Heart right ventricle (tissue), 16 donors: ENCODE measurements at regions not wholly inside any gene's neighbourhood (a gene's known extent, or its start where the extent isn't known, plus 50 kb on each side); places are given as distances from the start of the nearest gene placed in this dataset.

Experiments
- ATAC-seq, 8 donors: fragments of 200-7000 bp; cut with Tn5 transposase; one replicate each; pipeline ENCODE4 v1.9.1; 2020; ENCODE audit warnings: mild to moderate bottlenecking in 8 of 8, moderate library complexity in 8 of 8, moderate number of reproducible peaks in 1 of 8
- DNase-seq, 2 donors: peaks; one replicate each; pipeline ENCODE4 v3.0.0-alpha.2; 2020
- H3K27ac ChIP-seq, 10 donors: fragments of 200-600 bp; sonication (generic) in 2 of 10; one replicate each; pipeline versions ENCODE4 v1.5.0 to v1.8.0; 2020 to 2022; ENCODE audit warnings: mild to moderate bottlenecking in 3 of 10
- H3K27me3 ChIP-seq, 7 donors: fragments of 200-600 bp; one replicate each; pipeline ENCODE4 v1.8.0; 2021 to 2022; ENCODE audit warnings: mild to moderate bottlenecking in 2 of 7
- H3K36me3 ChIP-seq, 9 donors: fragments of 200-600 bp; sonication (generic) in 1 of 9; one replicate each; pipeline versions ENCODE4 v1.5.0 to v1.8.0; 2020 to 2022; ENCODE audit warnings: mild to moderate bottlenecking in 2 of 9
- H3K4me1 ChIP-seq, 9 donors: fragments of 200-600 bp; sonication (generic) in 1 of 9; one replicate each; pipeline versions ENCODE4 v1.5.0 to v1.8.0; 2020 to 2022; ENCODE audit warnings: mild to moderate bottlenecking in 4 of 9
- H3K4me3 ChIP-seq, 10 donors: fragments of 200-600 bp; sonication (generic) in 2 of 10; one replicate each; pipeline versions ENCODE4 v1.5.0 to v1.8.0; 2020 to 2022; ENCODE audit warnings: mild to moderate bottlenecking in 7 of 10, moderate library complexity in 2 of 10
- H3K9me3 ChIP-seq, 11 donors: fragments of 200-600 bp in 10 of 11; sonication (generic) in 2 of 11; one replicate each; pipeline versions ENCODE4 v1.5.0 to v1.8.0; 2013 to 2022; ENCODE audit warnings: mild to moderate bottlenecking in 2 of 11, control low read depth in 1 of 11, moderate library complexity in 1 of 11
- WGBS, 2 donors: extraction: QIAGEN DNeasy Blood & Tissue Kit; methylation state at CpG; one replicate each; pipeline ENCODE4 v1.1.7; 2013; ENCODE audit warnings: inconsistent platforms in 1 of 2; 5-methylcytosine and 5-hydroxymethylcytosine counted together
- intact Hi-C, 10 donors: fragments of 100-400 bp; cut with DNase I; formaldehyde crosslinking; loops; one replicate each; pipeline versions ENCODE4 v1.11.1 to v1.14.2; 2022
- TF ChIP-seq, protein P1 (sequence below), 9 donors: fragments of 200-600 bp; sonication (generic) in 2 of 9; IDR thresholded peaks; one replicate each; pipeline versions ENCODE4 v1.5.0 to v1.8.0; 2021 to 2022; ENCODE audit warnings: antibody characterized with exemption in 9 of 9, mild to moderate bottlenecking in 5 of 9, moderate library complexity in 1 of 9
- donor health status: Arrhythmogenic right ventricular cardiomyopathy.
- donor health status: ischemic (EF 13 %, LVEDD 7.1; RV severe dilation, severe dysfunction).
- donor health status: healthy with polysubstance abuse.
- donor health status: DM: no; HTN: yes; CAD: no.
- donor health status: DM: no; HTN: no; CAD: no.
- donor health status: ischemic (EF 25% LVEDD 6.9; RV normal size, moderate dysfunction).
- donor health status: ischemic (EF 25% LVEDD 5.7; RV mildly dilated, moderate dysfunction).
- donor health status: healthy.
- donor health status: DM: yes; HTN: yes; CAD: no.
- donor health status: Ischemic cardiomyopathy.
- donor health status: ischemic (EF 35%, LVEDD 5.7; RV mildly dilated, moderate dysfunction).
- donor health status: nonischemic (EF 11% LVEDD 7.7; RV severe dilation, severe dysfunction).
- donor health status: DM: yes; HTN: yes; CAD: no.
- donor health status: PGD.
- donor health status: ischemic (EF 29% LVEDD 5.4; RV normal size, mild dysfunction).
- donor health status: nonischemic (EF 23%, LVEDD 6.1; RV moderate dilation, normal function).

DNA sequence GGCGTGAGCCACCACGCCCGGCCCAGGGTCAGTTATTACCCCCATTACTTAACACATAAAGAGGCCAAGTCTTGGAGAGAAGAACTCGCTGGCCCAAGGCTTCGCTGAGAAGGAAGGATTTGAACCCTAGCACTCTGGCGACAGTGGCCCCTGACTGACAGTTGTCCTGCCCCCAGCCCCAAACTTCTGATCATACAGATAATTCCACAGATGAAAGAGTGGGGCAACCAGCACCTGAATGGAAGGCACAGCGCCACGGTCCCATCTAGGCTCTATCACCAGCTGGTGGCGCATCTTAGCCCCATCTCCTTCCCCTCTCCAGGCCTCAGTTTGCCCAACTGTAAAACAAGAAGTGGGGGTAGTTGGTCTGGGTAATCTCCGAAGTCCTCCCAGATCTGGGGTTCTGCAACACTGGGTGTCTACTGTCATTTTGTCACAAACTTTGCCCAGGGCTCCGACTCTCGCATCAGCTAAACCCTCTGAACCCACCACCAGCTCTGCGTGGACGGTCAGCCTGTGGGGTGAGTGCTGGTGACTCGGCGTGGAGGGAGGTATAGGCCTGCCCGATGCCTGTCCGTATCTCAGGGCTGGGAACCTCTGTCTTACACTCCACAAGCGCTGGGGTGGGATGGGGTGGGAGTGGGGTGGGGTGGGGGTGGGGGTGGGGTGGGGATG lies 209.3 kb downstream of the C9orf50 start:
- Histone ChIP-seq H3K36me3 (no peaks in the 10 kb centered on the region), H3K4me3 (no peak overlapping the region), H3K4me1 (peaks cover 21 to 59% (median 35%) of the 10 kb centered on the region in 9 donors), H3K9me3 (no peaks in the 10 kb centered on the region), H3K27me3 (no peaks in the 10 kb centered on the region), H3K27ac (peak overlapping the region in 9 of 10 donors; percentile 30 to 100 (median 77))
- TF ChIP-seq, protein P1, sequence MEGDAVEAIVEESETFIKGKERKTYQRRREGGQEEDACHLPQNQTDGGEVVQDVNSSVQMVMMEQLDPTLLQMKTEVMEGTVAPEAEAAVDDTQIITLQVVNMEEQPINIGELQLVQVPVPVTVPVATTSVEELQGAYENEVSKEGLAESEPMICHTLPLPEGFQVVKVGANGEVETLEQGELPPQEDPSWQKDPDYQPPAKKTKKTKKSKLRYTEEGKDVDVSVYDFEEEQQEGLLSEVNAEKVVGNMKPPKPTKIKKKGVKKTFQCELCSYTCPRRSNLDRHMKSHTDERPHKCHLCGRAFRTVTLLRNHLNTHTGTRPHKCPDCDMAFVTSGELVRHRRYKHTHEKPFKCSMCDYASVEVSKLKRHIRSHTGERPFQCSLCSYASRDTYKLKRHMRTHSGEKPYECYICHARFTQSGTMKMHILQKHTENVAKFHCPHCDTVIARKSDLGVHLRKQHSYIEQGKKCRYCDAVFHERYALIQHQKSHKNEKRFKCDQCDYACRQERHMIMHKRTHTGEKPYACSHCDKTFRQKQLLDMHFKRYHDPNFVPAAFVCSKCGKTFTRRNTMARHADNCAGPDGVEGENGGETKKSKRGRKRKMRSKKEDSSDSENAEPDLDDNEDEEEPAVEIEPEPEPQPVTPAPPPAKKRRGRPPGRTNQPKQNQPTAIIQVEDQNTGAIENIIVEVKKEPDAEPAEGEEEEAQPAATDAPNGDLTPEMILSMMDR (IDR thresholded peaks at IDR 0.05) = no peak
- 93 to 96% methylated on average over 19 of the region's 19 CpGs for WGBS, 2 donors
- no peak for ATAC-seq
- intact Hi-C loops = loop anchor here in 8 of 10 donors (2.0 to 10.0 kb wide), 11 partner anchors 63 to 274 kb away; partner anchors contain the start of gene IER5L (in 2 of the 8)
- no peak for DNase-seq

DNA sequence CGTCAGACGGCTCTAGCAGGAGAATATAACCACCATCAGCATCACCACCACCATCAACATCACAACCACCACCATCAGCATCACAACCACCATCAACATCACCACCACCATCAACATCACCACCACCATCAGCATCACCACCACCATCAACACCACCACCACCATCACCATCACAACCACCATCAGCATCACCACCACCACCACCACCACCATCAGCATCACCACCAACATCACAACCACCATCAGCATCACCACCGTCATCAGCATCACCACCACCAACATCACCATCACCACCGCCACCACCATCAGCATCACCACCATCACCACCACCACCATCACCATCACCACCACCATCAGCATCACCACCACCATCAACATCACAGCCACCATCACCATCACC lies 210.7 kb downstream of the C9orf50 start:
- intact Hi-C loops = loop anchor here in 7 of 10 donors (5.0 to 10.0 kb wide), 9 partner anchors 65 to 273 kb away; partner anchors contain the start of gene IER5L (in 2 of the 7)

DNA sequence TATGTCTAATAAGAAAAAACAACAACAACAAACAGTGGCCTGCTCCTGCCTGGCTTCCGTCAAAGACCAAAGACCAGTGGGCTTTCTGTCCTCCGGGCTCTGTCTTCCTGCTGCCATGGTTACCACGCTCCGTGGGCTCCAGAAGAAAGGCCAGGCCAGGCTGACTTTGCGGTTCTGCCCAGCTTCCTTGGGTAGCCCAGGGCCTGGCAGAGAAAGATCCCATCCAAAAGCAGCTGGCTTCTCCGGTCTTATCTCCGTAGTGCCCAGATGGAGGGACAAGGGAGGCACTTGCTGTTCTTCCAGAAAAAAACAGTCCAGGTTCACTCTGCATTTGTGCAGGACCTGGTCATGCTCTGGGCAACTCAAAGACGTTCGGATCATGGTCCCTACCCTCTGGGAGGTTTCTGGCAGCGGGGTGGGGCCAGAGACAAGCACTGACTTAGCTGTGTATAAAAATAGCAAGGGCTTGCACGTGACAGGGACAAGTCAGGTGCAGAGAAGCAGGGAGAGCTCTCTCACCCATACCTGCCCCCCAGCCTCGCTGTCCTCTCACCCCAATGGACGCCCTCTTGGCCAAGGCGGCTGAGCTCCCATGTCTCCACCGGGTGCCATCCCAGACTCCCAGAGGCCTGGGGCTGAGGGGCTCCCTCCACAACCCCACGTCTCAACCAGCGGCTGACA lies 212.2 kb downstream of the C9orf50 start:
- H3K27ac ChIP-seq = peak overlapping the region in 9 of 10 donors; percentile 53 to 84 (median 74)
- ATAC-seq = peak in 7 of 8 donors; percentile 32 to 64 (median 48)
- H3K4me1 ChIP-seq = peaks cover 8 to 32% (median 13%) of the 10 kb centered on the region in 9 donors
- H3K36me3 ChIP-seq = no peaks in the 10 kb centered on the region
- peak overlapping the region in 2 of 10 donors; percentile 17 to 22 for H3K4me3 ChIP-seq
- TF ChIP-seq, protein P1 (IDR thresholded peaks at IDR 0.05) = peak in 1 of 9 donors; percentile 15
- 51 to 62% methylated on average over 17 of the region's 17 CpGs for WGBS, 2 donors
- no peaks in the 10 kb centered on the region for H3K27me3 ChIP-seq
- intact Hi-C loops = loop anchor here in 3 of 10 donors (5.0 to 10.0 kb wide), 2 partner anchors 86 to 206 kb away; no protein-coding TSS in a partner anchor
- DNase-seq = peak; percentile 50 to 71
- H3K9me3 ChIP-seq = no peaks in the 10 kb centered on the region

More for the DNA sequence above, 210.7 kb downstream of the C9orf50 start:
- no peak overlapping the region for H3K4me3 ChIP-seq
- TF ChIP-seq, protein P1 (IDR thresholded peaks at IDR 0.05) = no peak
- 86 to 91% methylated on average over 4 of the region's 4 CpGs for WGBS, 2 donors
- H3K9me3 ChIP-seq = no peaks in the 10 kb centered on the region
- no peak for DNase-seq
- no peaks in the 10 kb centered on the region for H3K27me3 ChIP-seq
- H3K4me1 ChIP-seq = peaks cover 21 to 47% (median 25%) of the 10 kb centered on the region in 9 donors
- H3K27ac ChIP-seq = no peak overlapping the region
- H3K36me3 ChIP-seq = no peaks in the 10 kb centered on the region
- ATAC-seq = no peak

DNA sequence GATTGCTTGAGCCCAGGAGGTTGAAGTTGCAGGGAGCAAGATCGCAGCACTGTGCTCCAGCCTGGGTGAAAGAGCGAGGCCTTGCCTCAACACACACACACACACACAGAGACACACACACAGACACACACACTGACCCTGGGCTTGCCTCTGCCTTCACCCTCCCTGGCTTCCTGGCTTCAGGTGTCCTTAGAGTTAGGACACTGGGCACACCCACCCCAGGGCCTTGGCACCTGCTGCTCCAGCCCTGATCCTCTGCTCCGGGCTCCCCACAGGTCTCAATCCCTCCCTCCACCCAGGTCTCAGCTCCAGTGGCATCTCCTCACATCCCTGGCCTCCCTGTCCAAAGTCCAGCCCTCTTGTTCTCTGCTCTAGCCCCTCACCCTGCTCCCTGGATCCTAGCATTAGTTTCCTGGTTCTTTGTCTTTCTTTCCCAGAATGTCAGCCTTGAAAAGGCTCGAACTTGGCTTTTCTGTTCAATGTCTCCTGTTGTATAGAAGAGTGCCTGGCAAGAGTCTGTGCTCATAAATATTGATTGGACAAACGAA lies 212.9 kb downstream of the C9orf50 start:
- H3K4me3 ChIP-seq = no peak overlapping the region
- H3K9me3 ChIP-seq = no peaks in the 10 kb centered on the region
- no peak for DNase-seq
- TF ChIP-seq, protein P1 (IDR thresholded peaks at IDR 0.05) = no peak
- intact Hi-C loops = loop anchor here in 3 of 10 donors (5.0 to 10.0 kb wide), 2 partner anchors 86 to 207 kb away; no protein-coding TSS in a partner anchor
- no peaks in the 10 kb centered on the region for H3K36me3 ChIP-seq
- peak overlapping the region in 9 of 10 donors; percentile 53 to 84 (median 74) for H3K27ac ChIP-seq
- H3K4me1 ChIP-seq = peaks cover 10 to 35% (median 17%) of the 10 kb centered on the region in 9 donors
- WGBS, 2 donors = 84 to 88% methylated on average over 5 of the region's 5 CpGs
- no peak for ATAC-seq
- no peaks in the 10 kb centered on the region for H3K27me3 ChIP-seq
